Psoas muscle (tissue), 7 donors: ENCODE measurements at regions not wholly inside any gene's neighbourhood (a gene's known extent, or its start where the extent isn't known, plus 50 kb on each side); places are given as distances from the start of the nearest gene placed in this dataset.

Source experiments
- ATAC-seq, 4 donors: fragments of 200-7000 bp; cut with Tn5 transposase; one replicate each; pipeline ENCODE4 v1.9.1; 2020; ENCODE audit warnings: moderate library complexity in 3 of 4, mild to moderate bottlenecking in 2 of 4
- DNase-seq, 2 donors: peaks; one replicate each; pipeline ENCODE4 v3.0.0-alpha.2; 2020
- H3K27ac ChIP-seq: fragments of 200-600 bp; one replicate; pipeline ENCODE4 v1.8.0; 2022
- H3K27me3 ChIP-seq, 3 donors: fragments of 200-600 bp in 1 of 3; one replicate each; pipeline versions ENCODE4 v1.6.1 to v1.8.0; 2013 to 2022; ENCODE audit warnings: low read length in 2 of 3, mild to moderate bottlenecking in 2 of 3, moderate library complexity in 1 of 3; ENCODE audit not compliant: insufficient read depth in 3 of 3
- H3K36me3 ChIP-seq, 2 donors: fragments of 200-600 bp in 1 of 2; one replicate each; pipeline versions ENCODE4 v1.6.1 to v1.8.0; 2013 to 2022; ENCODE audit warnings: low read depth in 1 of 2, mild to moderate bottlenecking in 1 of 2, moderate library complexity in 1 of 2; ENCODE audit not compliant: insufficient read depth in 1 of 2
- H3K4me1 ChIP-seq: fragments of 200-600 bp; one replicate; pipeline ENCODE4 v1.8.0; 2022
- H3K4me3 ChIP-seq: fragments of 200-600 bp; one replicate; pipeline ENCODE4 v1.8.0; 2022; ENCODE audit warnings: mild to moderate bottlenecking
- H3K9me3 ChIP-seq: fragments of 200-600 bp; one replicate; pipeline ENCODE4 v1.8.0; 2022
- WGBS, 3 donors: extraction: QIAGEN DNeasy Blood & Tissue Kit; methylation state at CpG; one replicate each; pipeline versions ENCODE4 v1.1.6 to v1.1.7; 2013; 5-methylcytosine and 5-hydroxymethylcytosine counted together
- intact Hi-C, 2 donors: fragments of 100-400 bp; cut with DNase I; formaldehyde crosslinking; loops; one replicate each; pipeline versions ENCODE4 v1.11.0 to v1.14.2; 2022
- TF ChIP-seq, protein P1 (sequence below): fragments of 200-600 bp; IDR thresholded peaks from one replicate; pipeline ENCODE4 v1.8.0; 2022; ENCODE audit warnings: antibody characterized with exemption
- donor health status: healthy with polysubstance abuse.
- donor health status: DM: no; HTN: no; CAD: no; lungs with moderate emphysema.
- donor health status: Bipolar disorder and iron deficiency.
- donor health status: healthy.
- donor health status: DM: yes; HTN: yes; CAD: no.
- donor health status: DM: no; HTN: no; CAD: no.
- donor health status: DM: yes; HTN: yes; CAD: no.

DNA sequence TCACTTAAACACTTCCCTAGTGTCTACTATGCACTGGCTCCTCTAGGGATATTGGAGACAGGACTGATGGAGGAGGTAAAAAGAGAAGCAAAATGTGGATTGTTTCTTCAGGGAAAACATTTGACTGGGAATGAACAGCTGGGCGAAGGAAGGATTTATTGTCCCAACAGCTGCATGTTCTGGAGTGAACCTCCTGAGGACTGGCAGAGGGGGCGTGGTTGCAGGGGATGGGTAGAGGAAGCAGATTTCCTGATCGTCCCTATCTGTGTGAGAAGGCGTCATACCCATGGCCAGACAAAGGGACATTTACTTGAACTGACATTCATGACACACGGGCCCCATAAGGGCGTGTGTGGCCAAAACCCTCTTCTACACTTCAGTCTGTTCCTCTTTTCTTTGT lies 321.5 kb downstream of the MAP2K4 start:
- intact Hi-C loops, result no loop called here
- no peaks in the 10 kb centered on the region for H3K4me1 ChIP-seq
- TF ChIP-seq, protein P1, sequence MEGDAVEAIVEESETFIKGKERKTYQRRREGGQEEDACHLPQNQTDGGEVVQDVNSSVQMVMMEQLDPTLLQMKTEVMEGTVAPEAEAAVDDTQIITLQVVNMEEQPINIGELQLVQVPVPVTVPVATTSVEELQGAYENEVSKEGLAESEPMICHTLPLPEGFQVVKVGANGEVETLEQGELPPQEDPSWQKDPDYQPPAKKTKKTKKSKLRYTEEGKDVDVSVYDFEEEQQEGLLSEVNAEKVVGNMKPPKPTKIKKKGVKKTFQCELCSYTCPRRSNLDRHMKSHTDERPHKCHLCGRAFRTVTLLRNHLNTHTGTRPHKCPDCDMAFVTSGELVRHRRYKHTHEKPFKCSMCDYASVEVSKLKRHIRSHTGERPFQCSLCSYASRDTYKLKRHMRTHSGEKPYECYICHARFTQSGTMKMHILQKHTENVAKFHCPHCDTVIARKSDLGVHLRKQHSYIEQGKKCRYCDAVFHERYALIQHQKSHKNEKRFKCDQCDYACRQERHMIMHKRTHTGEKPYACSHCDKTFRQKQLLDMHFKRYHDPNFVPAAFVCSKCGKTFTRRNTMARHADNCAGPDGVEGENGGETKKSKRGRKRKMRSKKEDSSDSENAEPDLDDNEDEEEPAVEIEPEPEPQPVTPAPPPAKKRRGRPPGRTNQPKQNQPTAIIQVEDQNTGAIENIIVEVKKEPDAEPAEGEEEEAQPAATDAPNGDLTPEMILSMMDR, result no peak
- no peak overlapping the region for H3K27ac ChIP-seq
- no peaks in the 10 kb centered on the region for H3K36me3 ChIP-seq
- no peak for ATAC-seq
- H3K27me3 ChIP-seq, result no peaks in the 10 kb centered on the region
- no peak overlapping the region for H3K4me3 ChIP-seq
- no peak for DNase-seq
- 42 to 49% (median 47%) methylated on average over 6 of the region's 6 CpGs for WGBS, 3 donors
- H3K9me3 ChIP-seq, result no peaks in the 10 kb centered on the region

DNA sequence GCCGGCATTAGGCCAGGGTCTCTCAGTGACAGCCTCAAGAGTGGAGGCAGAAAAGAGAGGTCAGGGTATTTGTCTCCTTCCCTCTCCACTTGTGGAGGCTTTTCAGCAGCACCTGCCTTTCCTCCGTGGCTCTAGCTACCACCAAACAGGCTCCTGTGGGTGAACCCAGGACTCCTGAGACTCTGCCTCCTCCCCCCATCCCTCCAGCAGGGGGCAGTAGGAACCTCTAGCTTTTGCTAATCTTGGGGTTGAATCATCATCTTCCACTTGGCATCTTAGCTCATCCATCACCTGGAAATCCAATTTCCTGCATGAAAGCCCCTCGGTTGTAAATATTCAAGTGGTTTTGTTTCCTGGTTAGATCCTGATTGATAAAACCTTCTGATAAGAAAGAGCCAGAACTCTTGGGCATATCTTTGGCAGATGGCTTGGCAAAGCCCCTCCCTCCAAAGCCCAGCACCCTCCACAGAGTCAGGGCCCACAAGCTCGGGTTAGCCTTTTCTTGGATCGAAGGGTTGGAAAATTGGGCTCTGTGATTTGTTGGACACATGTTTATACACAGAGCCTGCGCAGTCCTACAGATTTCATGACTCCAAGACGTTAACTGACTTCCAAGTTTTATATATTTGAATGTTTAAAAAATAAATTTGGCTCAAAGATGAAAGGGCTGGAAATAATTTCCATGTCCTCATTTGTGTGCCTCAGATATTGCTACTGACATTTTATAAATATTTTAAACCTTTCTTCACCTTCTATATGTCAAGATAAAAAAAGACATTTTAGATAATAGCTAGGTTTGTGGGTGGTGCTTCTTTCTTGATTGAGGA lies 322.1 kb downstream of the MAP2K4 start:
- TF ChIP-seq, protein P1, result no peak
- no peak for DNase-seq
- intact Hi-C loops, result no loop called here
- H3K9me3 ChIP-seq, result no peaks in the 10 kb centered on the region
- no peak for ATAC-seq
- no peak overlapping the region for H3K27ac ChIP-seq
- no peaks in the 10 kb centered on the region for H3K4me1 ChIP-seq
- 58 to 64% (median 61%) methylated on average over 7 of the region's 7 CpGs for WGBS, 3 donors
- H3K36me3 ChIP-seq, result no peaks in the 10 kb centered on the region
- H3K4me3 ChIP-seq, result no peak overlapping the region
- no peaks in the 10 kb centered on the region for H3K27me3 ChIP-seq

- TF ChIP-seq, protein P1, result no peak
- H3K36me3 ChIP-seq, result no peaks in the 10 kb centered on the region
- intact Hi-C loops, result no loop called here
- H3K27me3 ChIP-seq, result no peaks in the 10 kb centered on the region
- no peak overlapping the region for H3K27ac ChIP-seq
- H3K4me1 ChIP-seq, result no peaks in the 10 kb centered on the region
- H3K4me3 ChIP-seq, result no peak overlapping the region
- DNase-seq, result no peak
- WGBS, 3 donors, result 34 to 53% (median 39%) methylated on average over 2 of the region's 2 CpGs
- no peaks in the 10 kb centered on the region for H3K9me3 ChIP-seq
- no peak for ATAC-seq
Observed at GRCh38 chr17:12348476-12348875, 317.2 kb upstream of the MYOCD start.

GRCh38 chr17:12349297-12349696 lies 316.4 kb upstream of the MYOCD start:
- intact Hi-C loops, result no loop called here
- Histone ChIP-seq H3K9me3 (no peaks in the 10 kb centered on the region), H3K4me3 (no peak overlapping the region), H3K27me3 (no peaks in the 10 kb centered on the region), H3K27ac (no peak overlapping the region), H3K36me3 (no peaks in the 10 kb centered on the region), H3K4me1 (no peaks in the 10 kb centered on the region)
- DNase-seq (no peak), ATAC-seq (no peak)
- WGBS, 3 donors, result 93 to 95% (median 94%) methylated on average over 1 of the region's 1 CpG
- TF ChIP-seq, protein P1, result no peak

GRCh38 chr17:12352127-12352526 lies 313.6 kb upstream of the MYOCD start:
- Histone ChIP-seq H3K27me3 (no peaks in the 10 kb centered on the region), H3K36me3 (no peaks in the 10 kb centered on the region), H3K4me1 (no peaks in the 10 kb centered on the region), H3K27ac (no peak overlapping the region), H3K4me3 (no peak overlapping the region), H3K9me3 (no peaks in the 10 kb centered on the region)
- WGBS, 3 donors, result 71 to 76% (median 73%) methylated on average over 5 of the region's 5 CpGs
- TF ChIP-seq, protein P1, result no peak
- ATAC-seq (no peak), DNase-seq (no peak)
- intact Hi-C loops, result no loop called here
